Neuronal stem cell (in vitro differentiated cells): ENCODE measurements at regions not wholly inside any gene's neighbourhood (a gene's known extent, or its start where the extent isn't known, plus 50 kb on each side); places are given as distances from the start of the nearest gene placed in this dataset.

ENCODE experiments used
- DNase-seq: peaks from one replicate; pipeline ENCODE4 v3.0.0-alpha.2; 2013; ENCODE audit warnings: low spot score
- H2AFZ ChIP-seq: one replicate; pipeline ENCODE4 v1.6.1; 2013; ENCODE audit warnings: mild to moderate bottlenecking, low read length, inconsistent platforms
- H2AK5ac ChIP-seq: 2 replicates; pipeline ENCODE4 v1.6.1; 2013; ENCODE audit warnings: low read depth, mild to moderate bottlenecking, inconsistent platforms, low read length, moderate library complexity, mixed read lengths
- H2BK120ac ChIP-seq: 2 replicates; pipeline ENCODE4 v1.6.1; 2013; ENCODE audit warnings: low read depth, mild to moderate bottlenecking, inconsistent platforms, low read length, moderate library complexity, mixed read lengths
- H2BK12ac ChIP-seq: one replicate; pipeline ENCODE4 v1.6.1; 2013; ENCODE audit warnings: low read length, inconsistent platforms
- H2BK15ac ChIP-seq: 2 replicates; pipeline ENCODE4 v1.6.1; 2013; ENCODE audit warnings: mild to moderate bottlenecking, low read length, inconsistent platforms, mixed read lengths
- H2BK5ac ChIP-seq: one replicate; pipeline ENCODE4 v1.6.1; 2013; ENCODE audit warnings: inconsistent platforms, mild to moderate bottlenecking, low read length, moderate library complexity
- H3K14ac ChIP-seq: one replicate; pipeline ENCODE4 v1.6.1; 2013; ENCODE audit warnings: low read length, inconsistent platforms
- H3K18ac ChIP-seq: 2 replicates; pipeline ENCODE4 v1.6.1; 2013; ENCODE audit warnings: low read length, inconsistent platforms
- H3K23ac ChIP-seq: 2 replicates; pipeline ENCODE4 v1.6.1; 2013; ENCODE audit warnings: low read depth, mild to moderate bottlenecking, mixed read lengths, low read length, inconsistent platforms; ENCODE audit not compliant: poor library complexity
- H3K27ac ChIP-seq: replicated peaks from 3 replicates; pipeline ENCODE4 v1.5.1; 2013; ENCODE audit warnings: low read length, inconsistent platforms
- H3K27me3 ChIP-seq, 3 experiments: 2 replicates each; pipeline ENCODE4 v1.6.1; 2013; ENCODE audit warnings: low read length in 3 of 3, mild to moderate bottlenecking in 2 of 3, inconsistent platforms in 1 of 3, low read depth in 1 of 3, mixed read lengths in 1 of 3, moderate library complexity in 1 of 3; ENCODE audit not compliant: control insufficient read depth in 3 of 3, insufficient read depth in 3 of 3
- H3K36me3 ChIP-seq, 2 donors: replicated peaks in 1 of 2; 2 replicates each; pipeline ENCODE4 v1.6.1; 2013; ENCODE audit warnings: low read length in 2 of 2; ENCODE audit not compliant: control insufficient read depth in 2 of 2, insufficient read depth in 2 of 2
- H3K4ac ChIP-seq: 2 replicates; pipeline ENCODE4 v1.6.1; 2013; ENCODE audit warnings: inconsistent platforms, mild to moderate bottlenecking, low read length, moderate library complexity
- H3K4me1 ChIP-seq, 2 donors: 1 replicate in 1 of 2; 2 replicates in 1 of 2; pipeline ENCODE4 v1.6.1; 2013; ENCODE audit warnings: low read length in 2 of 2, low read depth in 1 of 2; ENCODE audit not compliant: control insufficient read depth in 2 of 2, insufficient read depth in 1 of 2
- H3K4me2 ChIP-seq: one replicate; pipeline ENCODE4 v1.6.1; 2013; ENCODE audit warnings: mild to moderate bottlenecking, low read length, inconsistent platforms; ENCODE audit not compliant: insufficient read depth, poor library complexity, severe bottlenecking
- H3K4me3 ChIP-seq, 2 donors: 2 replicates each; pipeline ENCODE4 v1.5.1; 2013; ENCODE audit warnings: low read length in 2 of 2, mild to moderate bottlenecking in 2 of 2, inconsistent platforms in 1 of 2, moderate library complexity in 1 of 2
- H3K79me1 ChIP-seq: one replicate; pipeline ENCODE4 v1.6.1; 2013; ENCODE audit warnings: low read depth, mild to moderate bottlenecking, inconsistent platforms, low read length, moderate library complexity
- H3K9ac ChIP-seq: one replicate; pipeline ENCODE4 v1.6.1; 2013; ENCODE audit warnings: mild to moderate bottlenecking, low read depth, low read length, inconsistent platforms; ENCODE audit not compliant: poor library complexity
- H3K9me3 ChIP-seq, 2 donors: replicated peaks in 1 of 2; 2 replicates each; pipeline versions ENCODE3 to v1.6.1; 2013; ENCODE audit warnings: low read length in 2 of 2, mild to moderate bottlenecking in 2 of 2, inconsistent platforms in 1 of 2, low read depth in 1 of 2, mixed read lengths in 1 of 2, moderate library complexity in 1 of 2; ENCODE audit not compliant: control insufficient read depth in 2 of 2, insufficient read depth in 1 of 2
- H4K8ac ChIP-seq: one replicate; pipeline ENCODE4 v1.6.1; 2013; ENCODE audit warnings: low read depth, mild to moderate bottlenecking, inconsistent platforms, low read length, moderate library complexity
- H4K91ac ChIP-seq: one replicate; pipeline ENCODE4 v1.6.1; 2013; ENCODE audit warnings: low read length, low read depth, mild to moderate bottlenecking, inconsistent platforms; ENCODE audit not compliant: poor library complexity
- WGBS, 2 donors: extraction: QIAGEN DNeasy Blood & Tissue Kit; methylation state at CpG; one replicate each; pipeline ENCODE4 v1.1.7; 2013; ENCODE audit warnings: missing lambda C conversion rate in 2 of 2, mixed read lengths in 1 of 2; ENCODE audit not compliant: insufficient read length in 2 of 2, insufficient replicate concordance in 1 of 2; ENCODE audit errors: extremely low coverage in 2 of 2; 5-methylcytosine and 5-hydroxymethylcytosine counted together

- no peak overlapping the region for H2AK5ac ChIP-seq
- no peak overlapping the region for H2BK15ac ChIP-seq
- H3K4me2 ChIP-seq = no peak overlapping the region
- no peak overlapping the region for H3K27ac ChIP-seq
- no peak overlapping the region for H2BK120ac ChIP-seq
- H3K23ac ChIP-seq = no peak overlapping the region
- no peak for DNase-seq
- peaks cover 0 to 2% of the 10 kb centered on the region in 2 donors for H3K4me1 ChIP-seq
- H3K79me1 ChIP-seq = no peaks in the 10 kb centered on the region
- no peaks in the 10 kb centered on the region for H3K27me3 ChIP-seq
- H2AFZ ChIP-seq = no peak overlapping the region
- H4K91ac ChIP-seq = no peak overlapping the region
- H3K9me3 ChIP-seq = no peaks in the 10 kb centered on the region
- H2BK12ac ChIP-seq = no peak overlapping the region
- no CpG with 5 or more reads among the region's 7 CpGs for WGBS, 2 donors
- H3K4ac ChIP-seq = no peak overlapping the region
- no peak overlapping the region for H3K4me3 ChIP-seq
- H4K8ac ChIP-seq = no peak overlapping the region
- no peak overlapping the region for H3K9ac ChIP-seq
- no peak overlapping the region for H3K18ac ChIP-seq
- no peak overlapping the region for H2BK5ac ChIP-seq
- no peak overlapping the region for H3K14ac ChIP-seq
- no peaks in the 10 kb centered on the region for H3K36me3 ChIP-seq
These were observed 208.0 kb upstream of the ANKRD55 start for GRCh38 chr5:56440871-56441740.

GRCh38 chr5:56434986-56435385 lies 201.9 kb upstream of the ANKRD55 start:
- H2BK120ac ChIP-seq = no peak overlapping the region
- H3K27ac ChIP-seq = no peak overlapping the region
- no peak overlapping the region for H3K4me2 ChIP-seq
- no peak overlapping the region for H2BK15ac ChIP-seq
- no peak overlapping the region for H2BK12ac ChIP-seq
- no peaks in the 10 kb centered on the region for H3K27me3 ChIP-seq
- H3K14ac ChIP-seq = no peak overlapping the region
- no peak overlapping the region for H3K9ac ChIP-seq
- H4K8ac ChIP-seq = no peak overlapping the region
- DNase-seq = no peak
- H3K18ac ChIP-seq = no peak overlapping the region
- H3K36me3 ChIP-seq = no peaks in the 10 kb centered on the region
- no peak overlapping the region for H2AFZ ChIP-seq
- H3K79me1 ChIP-seq = no peaks in the 10 kb centered on the region
- no peak overlapping the region for H2BK5ac ChIP-seq
- H2AK5ac ChIP-seq = no peak overlapping the region
- H3K4ac ChIP-seq = no peak overlapping the region
- no peak overlapping the region for H4K91ac ChIP-seq
- no peak overlapping the region for H3K4me3 ChIP-seq
- no peak overlapping the region for H3K23ac ChIP-seq
- peaks cover 0 to 2% of the 10 kb centered on the region in 2 donors for H3K4me1 ChIP-seq
- H3K9me3 ChIP-seq = peaks cover 0 to 2% of the 10 kb centered on the region in 2 donors
- WGBS, 2 donors = 100% methylated on average over 2 of the region's 3 CpGs; no CpG with 5 or more reads in 1 of the 2 donors

- Histone ChIP-seq H3K4ac (no peak overlapping the region), H3K36me3 (no peaks in the 10 kb centered on the region), H2BK5ac (no peak overlapping the region), H3K23ac (no peak overlapping the region), H3K14ac (no peak overlapping the region), H3K27me3 (no peaks in the 10 kb centered on the region), H3K18ac (no peak overlapping the region), H3K4me2 (no peak overlapping the region), H2BK120ac (no peak overlapping the region), H3K9me3 (peaks cover 0 to 2% of the 10 kb centered on the region in 2 donors), H2BK15ac (no peak overlapping the region), H2AFZ (no peak overlapping the region), H3K4me1 (no peaks in the 10 kb centered on the region), H2BK12ac (no peak overlapping the region), H4K91ac (no peak overlapping the region), H3K4me3 (no peak overlapping the region), H3K9ac (no peak overlapping the region), H2AK5ac (no peak overlapping the region), H3K79me1 (no peaks in the 10 kb centered on the region), H3K27ac (no peak overlapping the region), H4K8ac (no peak overlapping the region)
- WGBS, 2 donors = no CpG with 5 or more reads among the region's 2 CpGs
- DNase-seq = no peak
These were observed 200.0 kb upstream of the ANKRD55 start for GRCh38 chr5:56433039-56433617.

- Histone ChIP-seq H3K9ac (no peak overlapping the region), H3K4me2 (no peak overlapping the region), H2BK120ac (no peak overlapping the region), H3K4me1 (no peaks in the 10 kb centered on the region), H3K14ac (no peak overlapping the region), H4K91ac (no peak overlapping the region), H3K36me3 (no peaks in the 10 kb centered on the region), H3K27me3 (no peaks in the 10 kb centered on the region), H3K79me1 (no peaks in the 10 kb centered on the region), H2BK12ac (no peak overlapping the region), H2AFZ (no peak overlapping the region), H2BK15ac (no peak overlapping the region), H3K27ac (no peak overlapping the region), H3K23ac (no peak overlapping the region), H3K9me3 (peaks cover 0 to 2% of the 10 kb centered on the region in 2 donors), H3K18ac (no peak overlapping the region), H4K8ac (no peak overlapping the region), H2AK5ac (no peak overlapping the region), H3K4ac (no peak overlapping the region), H2BK5ac (no peak overlapping the region), H3K4me3 (no peak overlapping the region)
- DNase-seq = no peak
These were observed 199.2 kb upstream of the ANKRD55 start for GRCh38 chr5:56432321-56432720.
